H9 (cell line): ENCODE measurements at regions not wholly inside any gene's neighbourhood (a gene's known extent, or its start where the extent isn't known, plus 50 kb on each side); places are given as distances from the start of the nearest gene placed in this dataset.

Experiments
- DNase-seq: peaks from one replicate; pipeline ENCODE4 v3.0.0-alpha.2; 2017
- H2AFZ ChIP-seq: one replicate; pipeline ENCODE4 v1.6.1; 2013; ENCODE audit warnings: mild to moderate bottlenecking, low read length, control low read depth, moderate library complexity
- H2AK5ac ChIP-seq: 2 replicates; pipeline ENCODE4 v1.6.1; 2013; ENCODE audit warnings: low read length, control low read depth, mixed read lengths; ENCODE audit not compliant: insufficient read length
- H2BK120ac ChIP-seq: one replicate; pipeline ENCODE4 v1.6.1; 2013; ENCODE audit warnings: low read depth, mild to moderate bottlenecking, low read length, control low read depth, inconsistent platforms; ENCODE audit not compliant: poor library complexity, severe bottlenecking
- H2BK12ac ChIP-seq: 2 replicates; pipeline ENCODE4 v1.6.1; 2013; ENCODE audit warnings: low read length, control low read depth, mixed read lengths, low read depth; ENCODE audit not compliant: insufficient read length
- H2BK15ac ChIP-seq: 2 replicates; pipeline ENCODE4 v1.6.1; 2013; ENCODE audit warnings: low read depth, low read length, control low read depth
- H2BK20ac ChIP-seq: one replicate; pipeline ENCODE4 v1.6.1; 2013; ENCODE audit warnings: low read depth, mild to moderate bottlenecking, low read length, control low read depth, inconsistent platforms; ENCODE audit not compliant: poor library complexity, severe bottlenecking
- H2BK5ac ChIP-seq: 2 replicates; pipeline ENCODE4 v1.6.1; 2013; ENCODE audit warnings: low read length, control low read depth, mixed read lengths; ENCODE audit not compliant: insufficient read length
- H3K14ac ChIP-seq: 2 replicates; pipeline ENCODE4 v1.6.1; 2013; ENCODE audit warnings: low read length, control low read depth; ENCODE audit not compliant: insufficient read depth
- H3K18ac ChIP-seq: 2 replicates; pipeline ENCODE4 v1.6.1; 2013; ENCODE audit warnings: low read depth, mild to moderate bottlenecking, mixed read lengths, low read length, control low read depth; ENCODE audit not compliant: insufficient read length
- H3K23ac ChIP-seq: 2 replicates; pipeline ENCODE4 v1.6.1; 2013; ENCODE audit warnings: low read length, control low read depth, mixed read lengths, low read depth; ENCODE audit not compliant: insufficient read length
- H3K23me2 ChIP-seq: 2 replicates; pipeline ENCODE4 v1.6.1; 2013; ENCODE audit warnings: low read depth, mild to moderate bottlenecking, mixed read lengths, low read length, control low read depth; ENCODE audit not compliant: insufficient read length, poor library complexity, severe bottlenecking
- H3K27ac ChIP-seq: 2 replicates; pipeline ENCODE4 v1.5.1; 2013; ENCODE audit warnings: low read length, control low read depth, mixed read lengths, low read depth; ENCODE audit not compliant: insufficient read length
- H3K27me3 ChIP-seq: 2 replicates; pipeline ENCODE4 v1.6.1; 2013; ENCODE audit warnings: low read length, control low read depth, inconsistent platforms; ENCODE audit not compliant: insufficient read depth
- H3K4ac ChIP-seq: 2 replicates; pipeline ENCODE4 v1.6.1; 2013; ENCODE audit warnings: low read depth, mild to moderate bottlenecking, control low read depth, inconsistent platforms, low read length, moderate library complexity
- H3K4me1 ChIP-seq: 2 replicates; pipeline ENCODE4 v1.6.1; 2013; ENCODE audit warnings: low read length, control low read depth, inconsistent platforms; ENCODE audit not compliant: insufficient read depth
- H3K4me2 ChIP-seq: 2 replicates; pipeline ENCODE4 v1.6.1; 2013; ENCODE audit warnings: low read length, control low read depth, mixed read lengths; ENCODE audit not compliant: insufficient read length, insufficient read depth
- H3K56ac ChIP-seq: 2 replicates; pipeline ENCODE4 v1.6.1; 2013; ENCODE audit warnings: low read depth, mild to moderate bottlenecking, mixed read lengths, low read length, control low read depth; ENCODE audit not compliant: insufficient read length
- H3K79me1 ChIP-seq: 2 replicates; pipeline ENCODE4 v1.6.1; 2013; ENCODE audit warnings: low read depth, mild to moderate bottlenecking, moderate library complexity, low read length, control low read depth, inconsistent platforms; ENCODE audit not compliant: insufficient read depth, poor library complexity, severe bottlenecking
- H3K79me2 ChIP-seq: 2 replicates; pipeline ENCODE4 v1.6.1; 2013; ENCODE audit warnings: low read length, control low read depth, inconsistent platforms; ENCODE audit not compliant: insufficient read depth
- H3K9ac ChIP-seq: 2 replicates; pipeline ENCODE4 v1.6.1; 2013; ENCODE audit warnings: low read length, control low read depth, mixed read lengths; ENCODE audit not compliant: insufficient read length; ENCODE audit errors: extremely low read depth
- H3K9me3 ChIP-seq: one replicate; pipeline ENCODE4 v1.6.1; 2013; ENCODE audit warnings: low read depth, low read length, inconsistent platforms; ENCODE audit not compliant: control insufficient read depth
- H3T11ph ChIP-seq: one replicate; pipeline ENCODE4 v1.6.1; 2013; ENCODE audit warnings: mild to moderate bottlenecking, low read length, control low read depth, inconsistent platforms
- H4K20me1 ChIP-seq: one replicate; pipeline ENCODE4 v1.6.1; 2013; ENCODE audit not compliant: control insufficient read depth, insufficient read length, insufficient read depth
- H4K5ac ChIP-seq: 2 replicates; pipeline ENCODE4 v1.6.1; 2013; ENCODE audit warnings: low read depth, mild to moderate bottlenecking, mixed read lengths, low read length, control low read depth; ENCODE audit not compliant: insufficient read length
- H4K8ac ChIP-seq: replicated peaks from 2 replicates; pipeline ENCODE4 v1.6.1; 2013; ENCODE audit warnings: low read length, control low read depth, mixed read lengths, low read depth; ENCODE audit not compliant: insufficient read length
- H4K91ac ChIP-seq: 2 replicates; pipeline ENCODE4 v1.6.1; 2013; ENCODE audit warnings: low read depth, mild to moderate bottlenecking, moderate library complexity, mixed read lengths, low read length, control low read depth; ENCODE audit not compliant: insufficient read length
- H3K27ac Mint-ChIP-seq, 3 experiments: 2 replicates in 2 of 3; 3 replicates in 1 of 3; pipeline ENCODE4 v1.8.0; 2020 to 2021; ENCODE audit warnings: mixed read lengths in 3 of 3, mild to moderate bottlenecking in 1 of 3, moderate library complexity in 1 of 3
- H3K27me3 Mint-ChIP-seq: 2 replicates; pipeline ENCODE4 v1.8.0; 2021; ENCODE audit warnings: low read depth, mild to moderate bottlenecking, moderate library complexity, mixed read lengths
- H3K36me3 Mint-ChIP-seq, 3 experiments: 2 replicates in 2 of 3; 3 replicates in 1 of 3; pipeline ENCODE4 v1.8.0; 2020 to 2021; ENCODE audit warnings: low read depth in 3 of 3, mixed read lengths in 3 of 3; ENCODE audit not compliant: insufficient read depth in 1 of 3
- H3K4me1 Mint-ChIP-seq, 2 experiments: 2 replicates each; pipeline ENCODE4 v1.8.0; 2020; ENCODE audit warnings: mixed read lengths in 2 of 2
- H3K4me3 Mint-ChIP-seq, 2 experiments: 2 replicates in 1 of 2; 3 replicates in 1 of 2; pipeline ENCODE4 v1.8.0; 2020 to 2021; ENCODE audit warnings: mild to moderate bottlenecking in 2 of 2, mixed read lengths in 2 of 2, moderate library complexity in 1 of 2
- H3K9me3 Mint-ChIP-seq, 2 experiments: 2 replicates in 1 of 2; 3 replicates in 1 of 2; pipeline ENCODE4 v1.8.0; 2020; ENCODE audit warnings: mild to moderate bottlenecking in 2 of 2, mixed read lengths in 2 of 2, moderate library complexity in 1 of 2
- CTCF ChIP-seq: fragments of 200-600 bp; sonication (generic); conservative IDR thresholded peaks from 3 replicates; pipeline ENCODE4 v1.8.0; 2021; ENCODE audit warnings: antibody characterized with exemption, mild to moderate bottlenecking
- WGBS: extraction: QIAGEN DNeasy Blood & Tissue Kit; methylation state at CpG from one replicate; pipeline ENCODE4 v1.1.7; 2013; ENCODE audit warnings: missing lambda C conversion rate, low lambda C conversion rate, mixed read lengths; ENCODE audit not compliant: insufficient read length; ENCODE audit errors: extremely low coverage; 5-methylcytosine and 5-hydroxymethylcytosine counted together

DNA sequence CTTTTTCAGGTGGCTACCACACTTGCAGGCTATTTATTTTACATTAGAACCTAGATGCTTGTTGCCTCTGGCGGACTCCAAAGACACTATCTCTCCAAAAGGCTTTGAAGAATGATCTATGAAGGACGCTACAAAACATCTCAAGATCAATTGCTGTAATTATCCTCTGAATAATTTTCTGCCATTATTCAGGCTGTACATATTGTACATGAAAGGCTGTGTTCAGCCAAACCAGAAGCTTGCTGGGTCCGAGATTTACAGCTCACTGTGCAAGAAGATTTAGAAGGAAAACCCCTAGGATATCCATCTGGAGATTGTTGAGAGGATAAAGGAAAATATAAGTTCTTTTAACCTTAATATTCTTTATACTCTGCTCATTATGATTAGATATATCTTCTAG lies 523.6 kb upstream of the PLXNA2 start:
- H2BK5ac ChIP-seq, result no peak overlapping the region
- no peak overlapping the region for H3K4me2 ChIP-seq
- no peak overlapping the region for H4K5ac ChIP-seq
- no peak overlapping the region for H3K27ac ChIP-seq
- no peaks in the 10 kb centered on the region for H3K4me1 ChIP-seq
- no peak overlapping the region for H4K8ac ChIP-seq
- no peak overlapping the region for H3K9ac ChIP-seq
- no peak overlapping the region for H3K4me3 Mint-ChIP-seq
- no peaks in the 10 kb centered on the region for H3K9me3 Mint-ChIP-seq
- H2BK20ac ChIP-seq, result no peak overlapping the region
- no peak for DNase-seq
- no peak overlapping the region for H3K23ac ChIP-seq
- no peak overlapping the region for H3K56ac ChIP-seq
- H3K14ac ChIP-seq, result no peak overlapping the region
- no peak overlapping the region for H3K27ac Mint-ChIP-seq
- no peak overlapping the region for H4K91ac ChIP-seq
- no peaks in the 10 kb centered on the region for H3K36me3 Mint-ChIP-seq
- no peak for TF ChIP-seq CTCF
- H2BK120ac ChIP-seq, result no peak overlapping the region
- H3K27me3 Mint-ChIP-seq, result no peaks in the 10 kb centered on the region
- no peak overlapping the region for H3T11ph ChIP-seq
- no peak overlapping the region for H3K4ac ChIP-seq
- no peak overlapping the region for H2AFZ ChIP-seq
- no peak overlapping the region for H2BK12ac ChIP-seq
- H3K18ac ChIP-seq, result no peak overlapping the region
- whole genome bisulfite sequencing, result no CpG with 5 or more reads among the region's 3 CpGs
- no peak overlapping the region for H2BK15ac ChIP-seq
- H4K20me1 ChIP-seq, result no peaks in the 10 kb centered on the region
- H3K23me2 ChIP-seq, result no peaks in the 10 kb centered on the region
- no peaks in the 10 kb centered on the region for H3K9me3 ChIP-seq
- H3K27me3 ChIP-seq, result no peaks in the 10 kb centered on the region
- H3K79me1 ChIP-seq, result no peaks in the 10 kb centered on the region
- H3K79me2 ChIP-seq, result no peaks in the 10 kb centered on the region
- no peak overlapping the region for H2AK5ac ChIP-seq
- H3K4me1 Mint-ChIP-seq, result peaks cover 3 to 4% of the 10 kb centered on the region in 2 experiments; a peak in 2 of 4 replicates
